ENCODE measurements at regions not wholly inside any gene's neighbourhood (a gene's known extent, or its start where the extent isn't known, plus 50 kb on each side); places are given as distances from the start of the nearest gene placed in this dataset.

DNA sequence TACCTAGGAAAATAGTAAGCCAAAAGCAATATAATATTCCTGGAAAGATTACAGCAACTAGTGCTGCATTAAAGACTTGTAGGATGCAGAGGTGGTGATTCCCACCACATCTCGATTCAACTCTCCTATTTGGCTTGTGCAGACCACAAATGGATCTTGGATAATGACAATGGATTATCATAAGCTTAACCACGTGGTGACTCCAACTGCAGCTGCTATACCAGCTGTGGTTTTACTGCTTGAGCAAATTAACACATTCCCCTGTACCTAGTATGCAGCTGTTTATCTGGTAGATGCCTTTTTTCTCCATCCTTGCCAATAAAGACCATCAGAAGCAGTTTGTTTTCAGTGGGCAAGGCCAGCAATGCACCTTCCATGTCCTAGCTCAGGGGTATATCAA is 542.7 kb upstream of the ADGRL4 start:
- TF ChIP-seq, protein P1, sequence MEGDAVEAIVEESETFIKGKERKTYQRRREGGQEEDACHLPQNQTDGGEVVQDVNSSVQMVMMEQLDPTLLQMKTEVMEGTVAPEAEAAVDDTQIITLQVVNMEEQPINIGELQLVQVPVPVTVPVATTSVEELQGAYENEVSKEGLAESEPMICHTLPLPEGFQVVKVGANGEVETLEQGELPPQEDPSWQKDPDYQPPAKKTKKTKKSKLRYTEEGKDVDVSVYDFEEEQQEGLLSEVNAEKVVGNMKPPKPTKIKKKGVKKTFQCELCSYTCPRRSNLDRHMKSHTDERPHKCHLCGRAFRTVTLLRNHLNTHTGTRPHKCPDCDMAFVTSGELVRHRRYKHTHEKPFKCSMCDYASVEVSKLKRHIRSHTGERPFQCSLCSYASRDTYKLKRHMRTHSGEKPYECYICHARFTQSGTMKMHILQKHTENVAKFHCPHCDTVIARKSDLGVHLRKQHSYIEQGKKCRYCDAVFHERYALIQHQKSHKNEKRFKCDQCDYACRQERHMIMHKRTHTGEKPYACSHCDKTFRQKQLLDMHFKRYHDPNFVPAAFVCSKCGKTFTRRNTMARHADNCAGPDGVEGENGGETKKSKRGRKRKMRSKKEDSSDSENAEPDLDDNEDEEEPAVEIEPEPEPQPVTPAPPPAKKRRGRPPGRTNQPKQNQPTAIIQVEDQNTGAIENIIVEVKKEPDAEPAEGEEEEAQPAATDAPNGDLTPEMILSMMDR (IDR thresholded peaks at IDR 0.05): no peak
- TF ChIP-seq POLR2A (IDR thresholded peaks at IDR 0.05) (no peak), POLR2AphosphoS5 (IDR thresholded peaks at IDR 0.05) (no peak)

Measured in sigmoid colon (tissue), 4 donors.